ENCODE measurements at regions not wholly inside any gene's neighbourhood (a gene's known extent, or its start where the extent isn't known, plus 50 kb on each side); places are given as distances from the start of the nearest gene placed in this dataset.

DNA sequence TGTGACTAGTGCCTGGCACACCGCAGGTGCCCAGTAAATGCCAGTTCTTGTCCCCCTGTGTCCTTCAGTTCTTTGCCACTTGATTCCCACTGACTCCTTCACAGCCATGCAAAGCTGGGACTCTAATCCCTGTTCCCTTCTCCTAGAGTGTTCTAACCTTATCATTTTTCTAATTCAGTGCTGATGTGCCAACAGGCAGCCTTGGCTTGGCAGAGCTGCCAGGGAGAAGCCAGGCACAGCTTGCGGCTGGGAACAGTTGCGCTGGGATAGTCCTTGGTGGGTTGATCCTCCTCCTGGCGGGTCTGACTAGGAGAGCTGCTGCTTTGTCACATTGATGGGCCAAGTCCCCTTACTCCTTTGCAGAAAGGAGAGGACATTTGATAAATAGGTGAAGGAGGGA is 654.2 kb downstream of the HS3ST4 start:
- TF ChIP-seq EZH2 (IDR thresholded peaks at IDR 0.05; ENCODE audit: borderline replicate concordance, low read depth, low read length, poor library complexity, severe bottlenecking) = no peak
- TF ChIP-seq CTCF (conservative IDR thresholded peaks at IDR 0.05; ENCODE audit: low read depth, low read length) = no peak
